RWPE2 (cell line): ENCODE measurements at regions not wholly inside any gene's neighbourhood (a gene's known extent, or its start where the extent isn't known, plus 50 kb on each side); places are given as distances from the start of the nearest gene placed in this dataset.

Experiments used
- ATAC-seq: fragments of 200-7000 bp; cut with Tn5 transposase; 3 replicates; pipeline ENCODE4 v1.9.1; 2021; ENCODE audit warnings: low read depth
- DNase-seq: peaks from one replicate; pipeline ENCODE4 v3.0.0-alpha.2; 2020; ENCODE audit warnings: low spot score
- H3K27ac ChIP-seq: fragments of 450-650 bp; 2 replicates; pipeline ENCODE4 v1.5.1; 2017; ENCODE audit warnings: mild to moderate bottlenecking; ENCODE audit not compliant: poor library complexity, severe bottlenecking
- H3K27me3 ChIP-seq: fragments of 250-450 bp; sonication (Bioruptor Pico); 2 replicates; pipeline ENCODE4 v1.5.1; 2021; ENCODE audit warnings: mild to moderate bottlenecking, moderate library complexity; ENCODE audit not compliant: insufficient read depth, poor library complexity, severe bottlenecking
- H3K36me3 ChIP-seq: fragments of 250-450 bp; sonication (Bioruptor Pico); 2 replicates; pipeline ENCODE4 v1.5.1; 2020; ENCODE audit warnings: low read depth, mild to moderate bottlenecking, moderate library complexity
- H3K4me1 ChIP-seq: fragments of 250-450 bp; sonication (Bioruptor Pico); 2 replicates; pipeline ENCODE4 v1.5.1; 2021; ENCODE audit warnings: mild to moderate bottlenecking, moderate library complexity; ENCODE audit not compliant: insufficient read depth, poor library complexity, severe bottlenecking
- H3K4me3 ChIP-seq: fragments of 250-450 bp; sonication (Bioruptor Pico); 2 replicates; pipeline ENCODE4 v1.5.1; 2021; ENCODE audit warnings: mild to moderate bottlenecking, moderate library complexity; ENCODE audit not compliant: severe bottlenecking
- H3K9me3 ChIP-seq: fragments of 250-450 bp; sonication (Bioruptor Pico); 2 replicates; pipeline ENCODE4 v1.5.1; 2021; ENCODE audit warnings: mild to moderate bottlenecking, moderate library complexity; ENCODE audit not compliant: severe bottlenecking
- TF ChIP-seq, protein P1 (sequence below): fragments of 450-650 bp; IDR thresholded peaks from one replicate; pipeline ENCODE4 v1.5.1; 2017; ENCODE audit warnings: mild to moderate bottlenecking, moderate library complexity; ENCODE audit not compliant: poor library complexity, severe bottlenecking

DNA sequence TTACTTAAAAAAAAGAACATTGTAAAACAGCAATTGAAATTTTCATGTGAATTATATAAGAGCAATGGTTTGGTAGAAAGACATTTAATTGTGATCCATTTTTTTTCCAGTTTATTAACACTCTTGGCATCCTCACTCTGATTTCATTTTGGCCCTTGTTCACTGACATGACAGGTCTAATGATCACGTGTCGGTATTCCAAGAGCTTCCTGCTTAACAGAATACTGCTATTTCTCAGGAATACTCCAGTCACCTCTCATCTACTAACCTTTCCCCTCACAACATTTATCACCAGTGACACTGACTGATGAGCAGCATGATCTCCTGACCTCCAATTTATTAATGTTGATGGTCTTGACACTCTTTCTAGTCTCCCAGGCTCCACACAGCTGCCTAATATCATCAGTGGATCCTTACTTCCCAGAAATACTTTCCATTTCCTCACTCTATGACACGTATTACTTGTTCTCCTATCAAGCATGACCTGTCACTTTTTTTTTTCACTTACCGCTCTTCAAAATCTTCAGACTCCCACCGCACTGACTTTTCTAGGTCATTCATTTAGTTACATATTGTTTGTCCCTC is 847.8 kb upstream of the SLIT2 start:
- Histone ChIP-seq H3K9me3 (no peaks in the 10 kb centered on the region), H3K4me1 (peaks cover 5% of the 10 kb centered on the region), H3K4me3 (no peak overlapping the region), H3K36me3 (no peaks in the 10 kb centered on the region), H3K27ac (no peak overlapping the region), H3K27me3 (no peaks in the 10 kb centered on the region)
- TF ChIP-seq, protein P1, sequence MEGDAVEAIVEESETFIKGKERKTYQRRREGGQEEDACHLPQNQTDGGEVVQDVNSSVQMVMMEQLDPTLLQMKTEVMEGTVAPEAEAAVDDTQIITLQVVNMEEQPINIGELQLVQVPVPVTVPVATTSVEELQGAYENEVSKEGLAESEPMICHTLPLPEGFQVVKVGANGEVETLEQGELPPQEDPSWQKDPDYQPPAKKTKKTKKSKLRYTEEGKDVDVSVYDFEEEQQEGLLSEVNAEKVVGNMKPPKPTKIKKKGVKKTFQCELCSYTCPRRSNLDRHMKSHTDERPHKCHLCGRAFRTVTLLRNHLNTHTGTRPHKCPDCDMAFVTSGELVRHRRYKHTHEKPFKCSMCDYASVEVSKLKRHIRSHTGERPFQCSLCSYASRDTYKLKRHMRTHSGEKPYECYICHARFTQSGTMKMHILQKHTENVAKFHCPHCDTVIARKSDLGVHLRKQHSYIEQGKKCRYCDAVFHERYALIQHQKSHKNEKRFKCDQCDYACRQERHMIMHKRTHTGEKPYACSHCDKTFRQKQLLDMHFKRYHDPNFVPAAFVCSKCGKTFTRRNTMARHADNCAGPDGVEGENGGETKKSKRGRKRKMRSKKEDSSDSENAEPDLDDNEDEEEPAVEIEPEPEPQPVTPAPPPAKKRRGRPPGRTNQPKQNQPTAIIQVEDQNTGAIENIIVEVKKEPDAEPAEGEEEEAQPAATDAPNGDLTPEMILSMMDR = no peak
- DNase-seq (no peak), ATAC-seq (no peak)

DNA sequence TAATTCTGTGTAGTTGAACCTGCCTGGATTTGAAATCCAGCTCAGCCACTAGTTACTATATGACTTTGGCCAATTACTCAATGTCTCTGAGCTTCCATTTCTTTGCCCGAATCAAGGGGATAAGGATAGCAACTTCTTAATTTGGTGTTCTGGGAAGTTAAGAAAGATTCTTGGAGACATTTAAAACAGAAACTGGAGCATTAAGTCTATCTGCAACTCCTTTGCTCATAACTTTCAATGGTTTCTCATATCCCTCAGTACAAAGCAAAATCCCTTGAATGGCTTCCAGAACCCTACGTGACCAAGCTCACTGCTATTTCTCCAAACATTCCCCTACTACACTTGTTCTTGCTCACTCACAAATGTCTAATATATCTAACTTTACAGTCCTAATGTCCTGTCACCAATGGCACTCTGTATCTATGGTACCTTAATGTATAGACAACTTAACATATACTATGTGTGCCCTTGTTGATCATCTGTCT is 849.1 kb upstream of the SLIT2 start:
- H3K9me3 ChIP-seq = no peaks in the 10 kb centered on the region

DNA sequence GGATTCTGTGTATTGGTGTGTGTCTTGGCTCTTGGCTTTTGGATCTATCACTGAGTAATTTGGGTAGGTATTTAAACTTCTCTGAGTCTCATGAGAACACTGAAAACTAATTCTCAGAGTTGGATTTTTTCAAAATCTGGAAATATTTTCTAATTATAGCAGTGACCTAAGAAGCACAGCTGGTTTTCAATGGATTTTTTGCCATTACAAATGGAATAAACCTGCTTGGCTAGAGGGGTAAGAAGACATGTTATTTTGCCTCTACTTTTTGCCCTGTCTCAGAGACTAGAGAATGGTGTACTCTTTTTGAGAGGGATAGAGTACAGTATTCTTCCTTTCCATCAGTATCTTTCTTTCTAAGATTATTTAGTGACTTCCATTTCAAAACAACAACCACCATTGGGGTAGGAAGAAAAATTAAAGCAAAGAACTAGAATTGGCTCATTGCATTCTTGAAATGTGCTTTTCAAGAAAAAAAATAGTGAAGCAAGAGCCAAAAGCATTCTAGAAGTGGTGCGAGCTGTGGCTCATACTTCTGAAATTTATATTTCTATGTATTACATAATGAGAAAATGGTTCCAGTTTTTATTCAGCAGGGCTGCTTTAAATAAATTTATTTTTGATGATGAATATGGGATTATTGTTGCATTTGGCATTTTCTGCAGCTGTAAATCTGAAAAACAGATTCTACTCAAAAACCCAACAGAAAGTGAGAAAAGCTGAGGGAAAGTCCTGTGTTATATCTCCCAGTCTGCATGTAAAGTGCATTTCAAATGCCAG is 850.2 kb upstream of the SLIT2 start:
- TF ChIP-seq, protein P1 = no peak

More for the DNA sequence above, 849.1 kb upstream of the SLIT2 start:
- no peak overlapping the region for H3K27ac ChIP-seq
- no peak for ATAC-seq
- H3K27me3 ChIP-seq = no peaks in the 10 kb centered on the region
- DNase-seq = no peak
- no peaks in the 10 kb centered on the region for H3K36me3 ChIP-seq
- H3K4me3 ChIP-seq = no peak overlapping the region
- H3K4me1 ChIP-seq = peaks cover 6% of the 10 kb centered on the region
- TF ChIP-seq, protein P1 = no peak

DNA sequence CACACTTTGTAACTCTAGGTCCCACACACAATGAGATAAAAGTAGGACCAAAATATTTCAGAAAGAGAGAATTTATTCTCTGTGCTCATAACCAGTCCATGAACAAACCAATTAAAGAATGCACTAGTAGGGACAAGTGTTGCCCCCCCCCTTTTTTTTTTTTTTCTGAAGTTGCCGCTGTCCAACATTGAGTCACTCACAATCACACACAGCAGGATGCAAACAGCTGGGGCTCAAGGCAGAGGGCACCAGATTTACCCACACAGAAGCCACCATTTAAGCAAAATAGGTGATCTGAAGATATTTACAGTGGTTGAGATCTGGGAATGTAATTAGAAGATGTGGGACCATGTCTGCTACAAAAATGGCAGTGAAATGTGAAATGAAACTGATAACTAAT is 850.9 kb upstream of the SLIT2 start:
- Histone ChIP-seq H3K4me1 (peaks cover 6% of the 10 kb centered on the region), H3K9me3 (no peaks in the 10 kb centered on the region), H3K27me3 (no peaks in the 10 kb centered on the region), H3K36me3 (no peaks in the 10 kb centered on the region), H3K4me3 (no peak overlapping the region), H3K27ac (no peak overlapping the region)
- DNase-seq (no peak), ATAC-seq (no peak)
- TF ChIP-seq, protein P1 = no peak

More for the DNA sequence above, 850.2 kb upstream of the SLIT2 start:
- H3K27me3 ChIP-seq = no peaks in the 10 kb centered on the region
- ATAC-seq = no peak
- DNase-seq = no peak
- H3K4me3 ChIP-seq = no peak overlapping the region
- H3K4me1 ChIP-seq = peaks cover 6% of the 10 kb centered on the region
- no peaks in the 10 kb centered on the region for H3K36me3 ChIP-seq
- no peaks in the 10 kb centered on the region for H3K9me3 ChIP-seq
- H3K27ac ChIP-seq = no peak overlapping the region

DNA sequence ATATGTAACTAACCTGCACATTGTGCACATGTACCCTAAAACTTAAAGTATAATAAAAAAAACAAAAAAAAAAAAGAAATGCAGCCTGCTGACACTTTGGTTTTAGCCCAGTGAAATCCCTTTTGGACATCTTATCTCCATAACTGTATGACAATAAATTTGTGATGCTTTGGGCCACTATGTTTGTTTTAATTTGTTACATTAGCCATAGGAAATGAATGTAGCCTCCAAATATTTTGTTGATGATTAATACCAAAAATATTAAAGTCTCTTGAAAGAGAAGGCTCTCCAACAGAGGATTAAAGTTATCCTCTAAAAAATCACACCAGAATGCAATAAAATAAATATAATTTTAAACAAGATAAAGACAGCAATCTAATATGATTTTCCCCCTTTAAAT is 852.7 kb upstream of the SLIT2 start:
- Histone ChIP-seq H3K4me3 (no peak overlapping the region), H3K36me3 (no peaks in the 10 kb centered on the region), H3K27me3 (no peaks in the 10 kb centered on the region), H3K4me1 (peaks cover 6% of the 10 kb centered on the region), H3K27ac (peak overlapping the region; percentile 10), H3K9me3 (no peaks in the 10 kb centered on the region)
- TF ChIP-seq, protein P1 = no peak
- ATAC-seq (peak; percentile 48; the same call in 2 of the 3 replicates), DNase-seq (no peak)
